Hepatocyte (in vitro differentiated cells): ENCODE measurements at regions not wholly inside any gene's neighbourhood (a gene's known extent, or its start where the extent isn't known, plus 50 kb on each side); places are given as distances from the start of the nearest gene placed in this dataset.

ENCODE experiments used
- CTCF ChIP-seq: fragments of 200-600 bp; sonication (generic); IDR thresholded peaks from 2 replicates; pipeline ENCODE4 v1.5.1; 2016; ENCODE audit warnings: antibody characterized with exemption, mild to moderate bottlenecking; ENCODE audit not compliant: poor library complexity
- EZH2 ChIP-seq: fragments of 200-600 bp; sonication (generic); IDR thresholded peaks from 2 replicates; pipeline ENCODE4 v1.6.1; 2016; ENCODE audit warnings: antibody characterized with exemption, mild to moderate bottlenecking, borderline replicate concordance
- EZH2phosphoT487 ChIP-seq: fragments of 200-600 bp; sonication (generic); IDR thresholded peaks from one replicate; pipeline ENCODE4 v1.6.1; 2018; ENCODE audit warnings: antibody characterized with exemption, mild to moderate bottlenecking, low read depth, moderate library complexity; ENCODE audit not compliant: unreplicated experiment, severe bottlenecking

GRCh38 chr22:48138427-48138826 is 1376.0 kb downstream of the TBC1D22A start:
- TF ChIP-seq CTCF (no peak), EZH2phosphoT487 (no peak), EZH2 (no peak)
